HG03280 (cell line): ENCODE measurements at regions not wholly inside any gene's neighbourhood (a gene's known extent, or its start where the extent isn't known, plus 50 kb on each side); places are given as distances from the start of the nearest gene placed in this dataset.

Source experiments
- ATAC-seq: cut with Tn5 transposase; IDR thresholded peaks from one replicate; pipeline ENCODE4 v1.9.1; 2021; ENCODE audit warnings: mild to moderate bottlenecking, moderate library complexity; ENCODE audit not compliant: unreplicated experiment

GRCh38 chr10:129390147-129390546, 76.9 kb upstream of the MGMT start:
- ATAC-seq, result no peak

GRCh38 chr10:129390726-129391125, 76.3 kb upstream of the MGMT start:
- ATAC-seq, result no peak

GRCh38 chr10:129391464-129391863, 75.6 kb upstream of the MGMT start:
- no peak for ATAC-seq

GRCh38 chr10:129392855-129393254, 74.2 kb upstream of the MGMT start:
- ATAC-seq, result no peak

GRCh38 chr10:129393812-129394211, 73.2 kb upstream of the MGMT start:
- ATAC-seq, result no peak

- ATAC-seq, result no peak
These were observed 72.3 kb upstream of the MGMT start for GRCh38 chr10:129394518-129395328.

GRCh38 chr10:129396021-129396722, 70.9 kb upstream of the MGMT start:
- no peak for ATAC-seq

GRCh38 chr10:129397198-129397974, 69.7 kb upstream of the MGMT start:
- no peak for ATAC-seq

- no peak for ATAC-seq
These were observed 68.3 kb upstream of the MGMT start for GRCh38 chr10:129398711-129399141.

GRCh38 chr10:129400426-129400825, 66.6 kb upstream of the MGMT start:
- ATAC-seq, result no peak

GRCh38 chr10:129402459-129402858, 64.6 kb upstream of the MGMT start:
- ATAC-seq, result no peak

GRCh38 chr10:129404091-129404490, 63.0 kb upstream of the MGMT start:
- ATAC-seq, result no peak

- no peak for ATAC-seq
These were observed 61.7 kb upstream of the MGMT start for GRCh38 chr10:129405389-129405788.

GRCh38 chr10:129410688-129411392, 56.2 kb upstream of the MGMT start:
- no peak for ATAC-seq

- no peak for ATAC-seq
These were observed 55.7 kb upstream of the MGMT start for GRCh38 chr10:129411393-129411705.

- ATAC-seq, result no peak
These were observed 55.3 kb upstream of the MGMT start for GRCh38 chr10:129411772-129412171.

GRCh38 chr10:129413024-129413423, 54.0 kb upstream of the MGMT start:
- ATAC-seq, result no peak

- ATAC-seq, result no peak
These were observed 51.6 kb upstream of the MGMT start for GRCh38 chr10:129415215-129416140.

GRCh38 chr10:129416155-129416554, 50.9 kb upstream of the MGMT start:
- no peak for ATAC-seq
